ENCODE measurements at regions not wholly inside any gene's neighbourhood (a gene's known extent, or its start where the extent isn't known, plus 50 kb on each side); places are given as distances from the start of the nearest gene placed in this dataset.

DNA sequence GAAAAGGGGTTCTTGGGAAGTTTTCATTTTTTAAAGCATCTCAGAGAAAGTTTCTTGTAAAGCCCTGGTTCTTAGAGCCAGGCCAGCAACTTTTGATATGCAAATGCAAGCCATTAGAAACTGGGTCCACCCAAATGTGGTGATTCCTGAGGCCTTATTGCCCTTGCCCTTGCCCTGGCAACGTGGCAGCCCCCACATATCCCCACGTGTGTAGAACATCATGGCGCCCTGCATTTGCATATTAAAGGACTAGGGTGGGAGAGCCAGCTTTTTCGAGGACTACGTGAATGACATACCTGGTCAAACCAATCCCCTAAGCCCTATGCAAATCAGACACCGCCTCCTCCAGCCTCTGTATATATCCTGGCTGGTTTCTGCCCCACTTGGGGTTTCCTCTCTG is 314.9 kb upstream of the NECTIN3 start:
- ChIA-PET POLR2A (no interaction called here), CTCF (no interaction called here)
- WGBS (ENCODE audit: insufficient coverage): 86% methylated on average over 6 of the region's 6 CpGs
- Histone ChIP-seq H3K9me3 (ENCODE audit: control extremely low read depth in 1 of 5, control insufficient read depth in 4 of 5, insufficient read depth in 2 of 5, low read depth in 1 of 5, low read length in 4 of 5) (no peaks in the 10 kb centered on the region), H3K27ac (ENCODE audit: insufficient read depth in 1 of 2, low read depth in 1 of 2, low read length in 2 of 2, poor library complexity in 1 of 2, severe bottlenecking in 2 of 2) (no peak overlapping the region), H3K4me1 (ENCODE audit: control extremely low read depth in 1 of 4, control insufficient read depth in 4 of 4, insufficient read depth in 4 of 4, low read length in 3 of 4) (no peaks in the 10 kb centered on the region), H3K27me3 (replicated peaks in 2 of 5; ENCODE audit: control insufficient read depth in 4 of 5, insufficient read depth in 5 of 5, low read length in 4 of 5) (no peaks in the 10 kb centered on the region), H3K4me3 (ENCODE audit: control insufficient read depth in 1 of 7, extremely low read depth in 1 of 7, insufficient read depth in 4 of 7, low read depth in 2 of 7, low read length in 6 of 7) (no peak overlapping the region), H3K36me3 (ENCODE audit: control insufficient read depth in 4 of 4, insufficient read depth in 4 of 4, low read length in 3 of 4) (no peaks in the 10 kb centered on the region)
- no peak for DNase-seq

DNA sequence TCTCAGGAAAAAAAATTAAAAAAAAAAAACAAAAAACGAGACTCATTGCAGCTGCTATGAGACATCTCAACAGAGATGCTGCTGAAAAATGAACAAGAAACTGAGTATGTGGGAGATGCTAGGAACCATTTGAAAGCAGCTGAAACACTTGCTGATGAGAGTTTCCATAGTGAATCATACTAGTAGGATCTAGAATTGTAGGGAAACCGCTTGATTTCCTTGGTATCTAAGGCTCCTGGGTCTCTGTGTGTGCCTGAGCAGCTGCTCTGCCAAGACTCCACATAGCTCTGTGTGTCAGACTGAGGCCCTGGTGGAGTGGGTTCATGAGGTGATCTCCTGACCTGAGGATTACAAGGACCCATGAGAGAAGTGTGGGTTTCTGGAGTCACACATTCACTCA is 313.4 kb upstream of the NECTIN3 start:
- Histone ChIP-seq H3K4me3 (ENCODE audit: control insufficient read depth in 1 of 7, extremely low read depth in 1 of 7, insufficient read depth in 4 of 7, low read depth in 2 of 7, low read length in 6 of 7) (no peak overlapping the region), H3K27me3 (replicated peaks in 2 of 5; ENCODE audit: control insufficient read depth in 4 of 5, insufficient read depth in 5 of 5, low read length in 4 of 5) (no peaks in the 10 kb centered on the region), H3K4me1 (ENCODE audit: control extremely low read depth in 1 of 4, control insufficient read depth in 4 of 4, insufficient read depth in 4 of 4, low read length in 3 of 4) (no peaks in the 10 kb centered on the region), H3K27ac (ENCODE audit: insufficient read depth in 1 of 2, low read depth in 1 of 2, low read length in 2 of 2, poor library complexity in 1 of 2, severe bottlenecking in 2 of 2) (no peak overlapping the region), H3K36me3 (ENCODE audit: control insufficient read depth in 4 of 4, insufficient read depth in 4 of 4, low read length in 3 of 4) (no peaks in the 10 kb centered on the region), H3K9me3 (ENCODE audit: control extremely low read depth in 1 of 5, control insufficient read depth in 4 of 5, insufficient read depth in 2 of 5, low read depth in 1 of 5, low read length in 4 of 5) (no peaks in the 10 kb centered on the region)
- no peak for DNase-seq
- 89% methylated on average over 2 of the region's 2 CpGs for WGBS (ENCODE audit: insufficient coverage)
- POLR2A ChIA-PET: no interaction called here
- CTCF ChIA-PET: no interaction called here

DNA sequence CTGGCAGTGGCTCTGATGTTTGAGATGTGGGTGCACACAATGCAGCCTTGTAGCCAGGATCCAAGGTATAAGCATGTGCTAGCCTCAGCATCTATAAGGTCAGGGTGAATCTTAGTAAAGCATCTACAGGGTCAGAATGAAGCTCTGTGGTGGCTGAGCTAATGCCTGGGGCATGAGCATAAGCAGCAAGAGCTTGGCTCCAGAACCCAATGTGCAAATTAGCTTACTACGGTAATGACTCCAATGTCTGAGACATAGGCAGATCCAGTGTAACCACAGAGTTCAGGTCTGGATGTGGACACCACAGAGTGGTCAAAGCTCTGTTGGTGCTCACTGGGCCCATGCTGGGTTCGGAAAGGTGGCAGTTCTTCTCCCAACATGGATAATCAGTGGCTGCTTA is 304.5 kb upstream of the NECTIN3 start:
- no peak overlapping the region for H3K27ac ChIP-seq (ENCODE audit: insufficient read depth in 1 of 2, low read depth in 1 of 2, low read length in 2 of 2, poor library complexity in 1 of 2, severe bottlenecking in 2 of 2)
- H3K9me3 ChIP-seq (ENCODE audit: control extremely low read depth in 1 of 5, control insufficient read depth in 4 of 5, insufficient read depth in 2 of 5, low read depth in 1 of 5, low read length in 4 of 5): peaks cover 0 to 2% (median 0%) of the 10 kb centered on the region in 5 experiments
- 95% methylated on average over 2 of the region's 2 CpGs for WGBS (ENCODE audit: insufficient coverage)
- ChIA-PET CTCF (no interaction called here), POLR2A (no interaction called here)
- no peaks in the 10 kb centered on the region for H3K27me3 ChIP-seq (replicated peaks in 2 of 5; ENCODE audit: control insufficient read depth in 4 of 5, insufficient read depth in 5 of 5, low read length in 4 of 5)
- no peaks in the 10 kb centered on the region for H3K4me1 ChIP-seq (ENCODE audit: control extremely low read depth in 1 of 4, control insufficient read depth in 4 of 4, insufficient read depth in 4 of 4, low read length in 3 of 4)
- H3K4me3 ChIP-seq (ENCODE audit: control insufficient read depth in 1 of 7, extremely low read depth in 1 of 7, insufficient read depth in 4 of 7, low read depth in 2 of 7, low read length in 6 of 7): no peak overlapping the region
- no peak for DNase-seq
- no peaks in the 10 kb centered on the region for H3K36me3 ChIP-seq (ENCODE audit: control insufficient read depth in 4 of 4, insufficient read depth in 4 of 4, low read length in 3 of 4)

DNA sequence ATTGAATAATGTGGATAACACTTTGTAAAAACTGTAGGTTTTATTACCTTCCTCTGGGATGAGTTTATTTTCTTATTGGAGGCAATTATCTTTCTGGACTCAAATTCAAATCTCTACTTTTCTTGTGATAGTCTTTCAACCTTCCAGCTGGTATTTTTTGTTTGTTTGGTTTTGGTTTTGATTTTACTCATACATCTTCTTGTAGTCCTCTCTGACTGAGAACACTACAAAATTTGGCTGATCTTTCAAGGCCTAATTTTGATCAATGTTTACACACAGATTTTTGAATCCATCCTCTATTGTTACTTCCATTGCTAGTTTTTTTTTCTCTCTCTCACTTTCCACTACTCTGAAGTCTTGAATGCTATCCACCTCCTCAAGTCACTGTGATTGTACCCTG is 303.8 kb upstream of the NECTIN3 start:
- ChIA-PET POLR2A (no interaction called here), CTCF (no interaction called here)
- Histone ChIP-seq H3K4me1 (ENCODE audit: control extremely low read depth in 1 of 4, control insufficient read depth in 4 of 4, insufficient read depth in 4 of 4, low read length in 3 of 4) (no peaks in the 10 kb centered on the region), H3K27ac (ENCODE audit: insufficient read depth in 1 of 2, low read depth in 1 of 2, low read length in 2 of 2, poor library complexity in 1 of 2, severe bottlenecking in 2 of 2) (no peak overlapping the region), H3K36me3 (ENCODE audit: control insufficient read depth in 4 of 4, insufficient read depth in 4 of 4, low read length in 3 of 4) (no peaks in the 10 kb centered on the region), H3K9me3 (ENCODE audit: control extremely low read depth in 1 of 5, control insufficient read depth in 4 of 5, insufficient read depth in 2 of 5, low read depth in 1 of 5, low read length in 4 of 5) (peaks cover 0 to 2% (median 0%) of the 10 kb centered on the region in 5 experiments), H3K4me3 (ENCODE audit: control insufficient read depth in 1 of 7, extremely low read depth in 1 of 7, insufficient read depth in 4 of 7, low read depth in 2 of 7, low read length in 6 of 7) (no peak overlapping the region), H3K27me3 (replicated peaks in 2 of 5; ENCODE audit: control insufficient read depth in 4 of 5, insufficient read depth in 5 of 5, low read length in 4 of 5) (no peaks in the 10 kb centered on the region)
- DNase-seq: no peak

DNA sequence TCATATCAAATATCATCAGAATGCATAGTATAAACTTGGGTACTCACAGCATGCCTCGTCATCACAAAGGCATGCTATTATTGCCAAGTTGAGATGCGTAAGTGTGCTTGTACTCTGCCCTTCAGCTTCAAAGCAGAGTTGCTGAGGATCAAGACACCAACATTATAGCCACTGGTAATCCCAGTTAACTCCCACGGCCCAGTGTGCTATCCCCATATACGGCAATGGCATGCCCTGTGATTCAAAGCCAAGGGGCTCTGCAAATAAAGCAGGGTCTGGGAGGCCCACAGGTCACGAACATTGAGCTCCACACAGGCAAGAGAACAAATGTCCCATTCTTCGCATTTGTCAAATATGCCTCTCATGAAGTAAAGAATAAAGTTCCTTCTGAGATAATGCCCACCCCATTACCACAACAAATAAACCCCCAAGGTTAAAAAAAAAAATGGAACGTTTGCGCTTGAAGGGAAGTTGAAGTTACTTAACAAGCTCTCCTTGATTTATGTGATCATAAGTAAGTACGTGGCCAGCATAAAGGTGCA is 298.1 kb upstream of the NECTIN3 start:
- no peak overlapping the region for H3K27ac ChIP-seq (ENCODE audit: insufficient read depth in 1 of 2, low read depth in 1 of 2, low read length in 2 of 2, poor library complexity in 1 of 2, severe bottlenecking in 2 of 2)
- no peaks in the 10 kb centered on the region for H3K4me1 ChIP-seq (ENCODE audit: control extremely low read depth in 1 of 4, control insufficient read depth in 4 of 4, insufficient read depth in 4 of 4, low read length in 3 of 4)
- no peaks in the 10 kb centered on the region for H3K9me3 ChIP-seq (ENCODE audit: control extremely low read depth in 1 of 5, control insufficient read depth in 4 of 5, insufficient read depth in 2 of 5, low read depth in 1 of 5, low read length in 4 of 5)
- POLR2A ChIA-PET: no interaction called here
- 94% methylated on average over 5 of the region's 9 CpGs for whole genome bisulfite sequencing (ENCODE audit: insufficient coverage)
- no peak for DNase-seq
- CTCF ChIA-PET: no interaction called here
- no peak overlapping the region for H3K4me3 ChIP-seq (ENCODE audit: control insufficient read depth in 1 of 7, extremely low read depth in 1 of 7, insufficient read depth in 4 of 7, low read depth in 2 of 7, low read length in 6 of 7)
- H3K36me3 ChIP-seq (ENCODE audit: control insufficient read depth in 4 of 4, insufficient read depth in 4 of 4, low read length in 3 of 4): no peaks in the 10 kb centered on the region
- H3K27me3 ChIP-seq (replicated peaks in 2 of 5; ENCODE audit: control insufficient read depth in 4 of 5, insufficient read depth in 5 of 5, low read length in 4 of 5): no peaks in the 10 kb centered on the region

DNA sequence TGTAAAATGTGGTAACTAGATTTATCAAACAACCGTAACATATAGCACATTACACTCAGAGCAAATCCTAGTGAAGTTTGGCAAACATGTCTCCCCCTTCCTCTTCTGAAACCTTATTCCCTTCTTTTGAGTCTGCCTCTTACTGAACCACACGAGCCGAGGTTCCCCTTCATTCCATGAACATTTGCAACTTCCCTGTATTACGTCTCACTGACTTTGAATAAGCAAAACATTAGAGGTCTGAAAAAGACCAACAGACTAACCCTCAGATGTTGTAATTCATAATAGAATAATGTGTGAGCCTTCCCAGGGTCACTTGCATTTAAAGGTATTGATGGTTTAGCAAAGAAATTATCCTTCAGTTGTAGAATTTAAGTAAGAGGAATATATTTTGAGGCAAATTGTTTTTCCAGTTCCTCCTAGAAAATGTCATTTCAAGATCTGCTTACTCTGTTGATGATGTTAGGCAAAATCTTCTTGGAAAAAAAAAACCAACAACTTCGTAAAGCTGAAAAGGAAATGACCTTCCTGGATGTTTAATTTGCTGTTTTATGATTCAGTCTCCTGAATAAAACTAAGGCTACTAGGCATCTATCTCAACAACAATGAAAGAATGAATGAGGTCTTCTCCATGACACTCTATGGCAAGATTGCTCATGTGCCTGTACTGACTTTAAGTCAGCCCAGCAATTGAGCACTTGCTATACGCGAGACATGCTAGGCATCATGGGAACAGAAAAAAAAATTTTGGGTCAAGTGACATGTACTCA is 296.9 kb upstream of the NECTIN3 start:
- Histone ChIP-seq H3K4me3 (ENCODE audit: control insufficient read depth in 1 of 7, extremely low read depth in 1 of 7, insufficient read depth in 4 of 7, low read depth in 2 of 7, low read length in 6 of 7) (no peak overlapping the region), H3K9me3 (ENCODE audit: control extremely low read depth in 1 of 5, control insufficient read depth in 4 of 5, insufficient read depth in 2 of 5, low read depth in 1 of 5, low read length in 4 of 5) (no peaks in the 10 kb centered on the region), H3K27ac (ENCODE audit: insufficient read depth in 1 of 2, low read depth in 1 of 2, low read length in 2 of 2, poor library complexity in 1 of 2, severe bottlenecking in 2 of 2) (no peak overlapping the region), H3K4me1 (ENCODE audit: control extremely low read depth in 1 of 4, control insufficient read depth in 4 of 4, insufficient read depth in 4 of 4, low read length in 3 of 4) (no peaks in the 10 kb centered on the region), H3K27me3 (replicated peaks in 2 of 5; ENCODE audit: control insufficient read depth in 4 of 5, insufficient read depth in 5 of 5, low read length in 4 of 5) (no peaks in the 10 kb centered on the region), H3K36me3 (ENCODE audit: control insufficient read depth in 4 of 4, insufficient read depth in 4 of 4, low read length in 3 of 4) (no peaks in the 10 kb centered on the region)
- POLR2A ChIA-PET: no interaction called here
- 82% methylated on average over 6 of the region's 7 CpGs for WGBS (ENCODE audit: insufficient coverage)
- CTCF ChIA-PET: no interaction called here
- no peak for DNase-seq

DNA sequence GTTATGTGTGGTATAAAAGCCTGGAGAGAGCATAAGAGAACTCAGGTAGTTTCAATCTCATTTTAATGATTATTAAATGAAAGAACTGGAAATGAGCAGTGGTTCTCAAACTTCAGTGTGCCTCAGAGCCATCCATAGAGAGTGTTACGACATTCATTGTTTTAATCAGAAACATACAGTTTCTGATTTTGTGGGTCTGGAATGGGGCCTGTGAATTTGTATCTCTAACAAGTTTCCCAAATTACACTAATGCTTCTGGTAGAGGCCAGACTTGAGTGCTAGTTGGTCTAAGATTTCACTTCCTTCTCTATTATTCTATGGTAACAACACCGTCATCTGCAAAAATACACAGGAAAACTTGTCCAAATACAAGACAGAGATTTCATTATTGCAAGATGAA is 292.0 kb upstream of the NECTIN3 start:
- Histone ChIP-seq H3K9me3 (ENCODE audit: control extremely low read depth in 1 of 5, control insufficient read depth in 4 of 5, insufficient read depth in 2 of 5, low read depth in 1 of 5, low read length in 4 of 5) (no peaks in the 10 kb centered on the region), H3K4me1 (ENCODE audit: control extremely low read depth in 1 of 4, control insufficient read depth in 4 of 4, insufficient read depth in 4 of 4, low read length in 3 of 4) (no peaks in the 10 kb centered on the region), H3K4me3 (ENCODE audit: control insufficient read depth in 1 of 7, extremely low read depth in 1 of 7, insufficient read depth in 4 of 7, low read depth in 2 of 7, low read length in 6 of 7) (no peak overlapping the region), H3K36me3 (ENCODE audit: control insufficient read depth in 4 of 4, insufficient read depth in 4 of 4, low read length in 3 of 4) (no peaks in the 10 kb centered on the region), H3K27me3 (replicated peaks in 2 of 5; ENCODE audit: control insufficient read depth in 4 of 5, insufficient read depth in 5 of 5, low read length in 4 of 5) (no peaks in the 10 kb centered on the region), H3K27ac (ENCODE audit: insufficient read depth in 1 of 2, low read depth in 1 of 2, low read length in 2 of 2, poor library complexity in 1 of 2, severe bottlenecking in 2 of 2) (no peak overlapping the region)
- POLR2A ChIA-PET: no interaction called here
- DNase-seq: no peak
- WGBS (ENCODE audit: insufficient coverage): no CpG with 5 or more reads among the region's 2 CpGs
- CTCF ChIA-PET: no interaction called here

All from common myeloid progenitor, CD34-positive (primary cell).